ENCODE measurements at regions not wholly inside any gene's neighbourhood (a gene's known extent, or its start where the extent isn't known, plus 50 kb on each side); places are given as distances from the start of the nearest gene placed in this dataset.

DNA sequence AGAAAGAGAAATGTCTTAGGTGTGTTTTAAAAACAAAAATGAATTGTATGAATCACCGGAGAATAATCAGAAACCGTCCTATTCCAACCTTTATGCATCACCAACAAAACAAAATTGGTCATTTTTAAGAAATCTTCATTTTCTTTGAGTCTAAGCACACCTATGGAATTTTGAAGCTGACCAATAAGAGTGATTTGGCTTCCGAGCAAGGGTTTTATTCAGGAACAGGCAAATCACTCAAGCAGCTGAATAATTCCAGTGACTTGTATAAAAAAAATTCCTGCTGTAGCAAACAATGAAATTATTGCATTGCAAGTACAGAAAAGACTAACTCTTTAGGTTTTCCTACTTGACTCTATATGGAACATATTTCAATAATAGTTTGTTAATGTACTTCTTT, 83.8 kb upstream of the FNDC3B start:
- TF ChIP-seq, protein P1, sequence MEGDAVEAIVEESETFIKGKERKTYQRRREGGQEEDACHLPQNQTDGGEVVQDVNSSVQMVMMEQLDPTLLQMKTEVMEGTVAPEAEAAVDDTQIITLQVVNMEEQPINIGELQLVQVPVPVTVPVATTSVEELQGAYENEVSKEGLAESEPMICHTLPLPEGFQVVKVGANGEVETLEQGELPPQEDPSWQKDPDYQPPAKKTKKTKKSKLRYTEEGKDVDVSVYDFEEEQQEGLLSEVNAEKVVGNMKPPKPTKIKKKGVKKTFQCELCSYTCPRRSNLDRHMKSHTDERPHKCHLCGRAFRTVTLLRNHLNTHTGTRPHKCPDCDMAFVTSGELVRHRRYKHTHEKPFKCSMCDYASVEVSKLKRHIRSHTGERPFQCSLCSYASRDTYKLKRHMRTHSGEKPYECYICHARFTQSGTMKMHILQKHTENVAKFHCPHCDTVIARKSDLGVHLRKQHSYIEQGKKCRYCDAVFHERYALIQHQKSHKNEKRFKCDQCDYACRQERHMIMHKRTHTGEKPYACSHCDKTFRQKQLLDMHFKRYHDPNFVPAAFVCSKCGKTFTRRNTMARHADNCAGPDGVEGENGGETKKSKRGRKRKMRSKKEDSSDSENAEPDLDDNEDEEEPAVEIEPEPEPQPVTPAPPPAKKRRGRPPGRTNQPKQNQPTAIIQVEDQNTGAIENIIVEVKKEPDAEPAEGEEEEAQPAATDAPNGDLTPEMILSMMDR (conservative IDR thresholded peaks at IDR 0.05 in 1 of 2, IDR thresholded peaks at IDR 0.05 in 1 of 2; ENCODE audit: extremely low read depth in 1 of 2, insufficient read depth in 1 of 2, low read depth in 1 of 2, low read length in 2 of 2) = no peak
- no peak for TF ChIP-seq EZH2 (IDR thresholded peaks at IDR 0.05; ENCODE audit: borderline replicate concordance, low read length)
